Mesenchymal stem cell (in vitro differentiated cells and primary cell): ENCODE measurements at regions not wholly inside any gene's neighbourhood (a gene's known extent, or its start where the extent isn't known, plus 50 kb on each side); places are given as distances from the start of the nearest gene placed in this dataset.
A peak's percentile ranks its signal among the peaks of the same experiment; 100 is the strongest.

Experiments used
- DNase-seq: peaks from one replicate; pipeline ENCODE4 v3.0.0-alpha.2; 2013
- H2AFZ ChIP-seq: one replicate; pipeline ENCODE4 v1.6.1; 2013; ENCODE audit warnings: low read depth, mild to moderate bottlenecking, control low read depth, inconsistent platforms, low read length, moderate library complexity
- H2AK5ac ChIP-seq: 2 replicates; pipeline ENCODE4 v1.6.1; 2013; ENCODE audit warnings: low read length, moderate library complexity, mild to moderate bottlenecking, inconsistent platforms; ENCODE audit not compliant: severe bottlenecking
- H2BK120ac ChIP-seq: one replicate; pipeline ENCODE4 v1.6.1; 2013; ENCODE audit warnings: low read depth, mild to moderate bottlenecking, inconsistent platforms, low read length, moderate library complexity
- H2BK12ac ChIP-seq, 2 experiments: one replicate each; pipeline ENCODE4 v1.6.1; 2013; ENCODE audit warnings: inconsistent platforms in 2 of 2, low read length in 2 of 2, mild to moderate bottlenecking in 2 of 2, moderate library complexity in 2 of 2, control low read depth in 1 of 2
- H2BK15ac ChIP-seq: one replicate; pipeline ENCODE4 v1.6.1; 2013; ENCODE audit warnings: mild to moderate bottlenecking, low read depth, inconsistent platforms; ENCODE audit not compliant: poor library complexity, severe bottlenecking
- H2BK5ac ChIP-seq: 2 replicates; pipeline ENCODE4 v1.6.1; 2013; ENCODE audit warnings: low read depth, mild to moderate bottlenecking, low read length, control low read depth, inconsistent platforms; ENCODE audit not compliant: poor library complexity, severe bottlenecking
- H3K14ac ChIP-seq, 2 experiments: one replicate each; pipeline ENCODE4 v1.6.1; 2013; ENCODE audit warnings: inconsistent platforms in 2 of 2, low read length in 2 of 2, control low read depth in 1 of 2, mild to moderate bottlenecking in 1 of 2, moderate library complexity in 1 of 2
- H3K18ac ChIP-seq, 2 experiments: one replicate each; pipeline ENCODE4 v1.6.1; 2013; ENCODE audit warnings: inconsistent platforms in 2 of 2, low read length in 2 of 2, control low read depth in 1 of 2, low read depth in 1 of 2, mild to moderate bottlenecking in 1 of 2
- H3K23ac ChIP-seq, 2 experiments: one replicate each; pipeline ENCODE4 v1.6.1; 2013; ENCODE audit warnings: inconsistent platforms in 2 of 2, low read length in 2 of 2, mild to moderate bottlenecking in 2 of 2, moderate library complexity in 2 of 2, control low read depth in 1 of 2
- H3K27ac ChIP-seq: 2 replicates; pipeline ENCODE4 v1.5.1; 2013; ENCODE audit warnings: mild to moderate bottlenecking, moderate library complexity, low read length, control low read depth, inconsistent platforms; ENCODE audit not compliant: poor library complexity, severe bottlenecking
- H3K27me3 ChIP-seq, 2 experiments: 2 replicates each; pipeline versions ENCODE4 v1.6.1 to v1.7.0; 2013; ENCODE audit warnings: low read length in 2 of 2, mild to moderate bottlenecking in 2 of 2, moderate library complexity in 2 of 2, control low read depth in 1 of 2, inconsistent platforms in 1 of 2; ENCODE audit not compliant: control insufficient read depth in 1 of 2, insufficient read depth in 1 of 2
- H3K36me3 ChIP-seq, 2 experiments: 2 replicates each; pipeline versions ENCODE4 v1.6.1 to v1.7.0; 2013; ENCODE audit warnings: low read length in 2 of 2, control low read depth in 1 of 2, inconsistent platforms in 1 of 2, low read depth in 1 of 2, mild to moderate bottlenecking in 1 of 2; ENCODE audit not compliant: insufficient read depth in 2 of 2, control insufficient read depth in 1 of 2
- H3K4ac ChIP-seq, 2 experiments: one replicate each; pipeline ENCODE4 v1.6.1; 2013; ENCODE audit warnings: inconsistent platforms in 2 of 2, low read length in 2 of 2, mild to moderate bottlenecking in 2 of 2, moderate library complexity in 2 of 2, control low read depth in 1 of 2, low read depth in 1 of 2
- H3K4me1 ChIP-seq: 2 replicates; pipeline ENCODE4 v1.6.1; 2013; ENCODE audit warnings: low read depth, low read length, control low read depth; ENCODE audit not compliant: control insufficient read depth, insufficient read depth
- H3K4me2 ChIP-seq: 2 replicates; pipeline ENCODE4 v1.6.1; 2013; ENCODE audit warnings: low read length, mild to moderate bottlenecking, inconsistent platforms; ENCODE audit not compliant: poor library complexity, severe bottlenecking
- H3K4me3 ChIP-seq, 2 experiments: 2 replicates each; pipeline versions ENCODE4 v1.5.1 to v1.7.0; 2013; ENCODE audit warnings: low read length in 2 of 2, mild to moderate bottlenecking in 2 of 2, control low read depth in 1 of 2, low read depth in 1 of 2; ENCODE audit not compliant: insufficient read depth in 1 of 2
- H3K79me1 ChIP-seq: replicated peaks from 2 replicates; pipeline ENCODE4 v1.6.1; 2013; ENCODE audit warnings: mild to moderate bottlenecking, control low read depth, low read length, inconsistent platforms; ENCODE audit not compliant: poor library complexity, severe bottlenecking
- H3K9ac ChIP-seq: 2 replicates; pipeline ENCODE4 v1.7.0; 2013; ENCODE audit warnings: mild to moderate bottlenecking, low read length, moderate library complexity
- H3K9me3 ChIP-seq: 2 replicates; pipeline ENCODE4 v1.7.0; 2013; ENCODE audit warnings: mild to moderate bottlenecking, low read length; ENCODE audit not compliant: control insufficient read depth
- H4K8ac ChIP-seq: one replicate; pipeline ENCODE4 v1.6.1; 2013; ENCODE audit warnings: inconsistent platforms, mild to moderate bottlenecking, low read length, moderate library complexity
- H4K91ac ChIP-seq: one replicate; pipeline ENCODE4 v1.6.1; 2013; ENCODE audit warnings: mild to moderate bottlenecking, low read length, inconsistent platforms
- WGBS: methylation state at CpG from one replicate; pipeline ENCODE4 v1.1.7; 2013; ENCODE audit warnings: mixed read lengths; 5-methylcytosine and 5-hydroxymethylcytosine counted together

- no peak overlapping the region for H2BK12ac ChIP-seq
- no peak overlapping the region for H3K18ac ChIP-seq
- no peak overlapping the region for H2BK5ac ChIP-seq
- no peak overlapping the region for H3K4me3 ChIP-seq
- no peak overlapping the region for H4K8ac ChIP-seq
- no peak overlapping the region for H3K27ac ChIP-seq
- H2AFZ ChIP-seq = no peak overlapping the region
- no peaks in the 10 kb centered on the region for H3K79me1 ChIP-seq
- H2AK5ac ChIP-seq = no peak overlapping the region
- H2BK15ac ChIP-seq = no peak overlapping the region
- H3K23ac ChIP-seq = no peak overlapping the region
- no peak overlapping the region for H2BK120ac ChIP-seq
- H3K4ac ChIP-seq = no peak overlapping the region
- H3K14ac ChIP-seq = no peak overlapping the region
- no CpG with 5 or more reads among the region's 1 CpG for WGBS
- no peak overlapping the region for H3K4me2 ChIP-seq
- H3K4me1 ChIP-seq = no peaks in the 10 kb centered on the region
- no peaks in the 10 kb centered on the region for H3K36me3 ChIP-seq
- H4K91ac ChIP-seq = no peak overlapping the region
- H3K27me3 ChIP-seq = no peaks in the 10 kb centered on the region
- no peak for DNase-seq
- H3K9me3 ChIP-seq = peaks cover 2% of the 10 kb centered on the region
- H3K9ac ChIP-seq = no peak overlapping the region
Measured at GRCh38 chr4:171142639-171143038, 670.6 kb upstream of the GALNTL6 start.

GRCh38 chr4:171142045-171142444 is 671.2 kb upstream of the GALNTL6 start:
- Histone ChIP-seq H4K91ac (no peak overlapping the region), H3K27ac (no peak overlapping the region), H3K4me2 (no peak overlapping the region), H3K23ac (no peak overlapping the region), H2AFZ (no peak overlapping the region), H3K4me3 (no peak overlapping the region), H3K27me3 (no peaks in the 10 kb centered on the region), H3K14ac (no peak overlapping the region), H3K9me3 (peaks cover 2% of the 10 kb centered on the region), H3K79me1 (no peaks in the 10 kb centered on the region), H3K4me1 (no peaks in the 10 kb centered on the region), H2BK120ac (no peak overlapping the region), H3K4ac (no peak overlapping the region), H2BK12ac (no peak overlapping the region), H3K9ac (no peak overlapping the region), H3K18ac (no peak overlapping the region), H2BK5ac (no peak overlapping the region), H3K36me3 (no peaks in the 10 kb centered on the region), H4K8ac (no peak overlapping the region), H2AK5ac (no peak overlapping the region), H2BK15ac (no peak overlapping the region)
- no peak for DNase-seq
- WGBS = 100% methylated on average over 1 of the region's 1 CpG

GRCh38 chr4:171130256-171130801 is 682.9 kb upstream of the GALNTL6 start:
- Histone ChIP-seq H2BK120ac (no peak overlapping the region), H2BK5ac (no peak overlapping the region), H2AFZ (no peak overlapping the region), H3K4me2 (no peak overlapping the region), H3K4me1 (no peaks in the 10 kb centered on the region), H3K23ac (no peak overlapping the region), H3K14ac (no peak overlapping the region), H2BK15ac (no peak overlapping the region), H3K9ac (no peak overlapping the region), H2BK12ac (no peak overlapping the region), H4K91ac (no peak overlapping the region), H3K18ac (no peak overlapping the region), H3K4me3 (no peak overlapping the region), H3K27ac (peak overlapping the region; percentile 12), H4K8ac (no peak overlapping the region), H3K9me3 (peaks cover 11% of the 10 kb centered on the region), H2AK5ac (no peak overlapping the region), H3K79me1 (no peaks in the 10 kb centered on the region), H3K27me3 (no peaks in the 10 kb centered on the region), H3K36me3 (no peaks in the 10 kb centered on the region), H3K4ac (peak overlapping the region in 1 of 2 experiments; percentile 61)
- 77% methylated on average over 3 of the region's 3 CpGs for WGBS
- no peak for DNase-seq

GRCh38 chr4:171118091-171118490 is 695.1 kb upstream of the GALNTL6 start:
- Histone ChIP-seq H3K14ac (no peak overlapping the region), H3K79me1 (no peaks in the 10 kb centered on the region), H3K27me3 (no peaks in the 10 kb centered on the region), H2AFZ (no peak overlapping the region), H3K4me1 (no peaks in the 10 kb centered on the region), H2BK15ac (no peak overlapping the region), H3K4me3 (no peak overlapping the region), H3K4ac (no peak overlapping the region), H4K8ac (no peak overlapping the region), H3K27ac (no peak overlapping the region), H2BK5ac (no peak overlapping the region), H2BK12ac (no peak overlapping the region), H3K36me3 (no peaks in the 10 kb centered on the region), H2AK5ac (no peak overlapping the region), H4K91ac (no peak overlapping the region), H3K9me3 (peaks cover 49% of the 10 kb centered on the region), H3K9ac (no peak overlapping the region), H3K4me2 (no peak overlapping the region), H3K23ac (no peak overlapping the region), H2BK120ac (no peak overlapping the region), H3K18ac (no peak overlapping the region)
- peak; percentile 65 for DNase-seq
